ENCODE measurements at regions not wholly inside any gene's neighbourhood (a gene's known extent, or its start where the extent isn't known, plus 50 kb on each side); places are given as distances from the start of the nearest gene placed in this dataset.
"Not testable (repeated sequence)": the region's sequence is repeated elsewhere in the genome, so short reads cannot be mapped to it uniquely, and the experiment has no call there.

- H3K9me3 Mint-ChIP-seq: not testable (repeated sequence)
Observed at GRCh38 chr1:120241868-120242267, 65.5 kb upstream of the SEC22B start.

DNA sequence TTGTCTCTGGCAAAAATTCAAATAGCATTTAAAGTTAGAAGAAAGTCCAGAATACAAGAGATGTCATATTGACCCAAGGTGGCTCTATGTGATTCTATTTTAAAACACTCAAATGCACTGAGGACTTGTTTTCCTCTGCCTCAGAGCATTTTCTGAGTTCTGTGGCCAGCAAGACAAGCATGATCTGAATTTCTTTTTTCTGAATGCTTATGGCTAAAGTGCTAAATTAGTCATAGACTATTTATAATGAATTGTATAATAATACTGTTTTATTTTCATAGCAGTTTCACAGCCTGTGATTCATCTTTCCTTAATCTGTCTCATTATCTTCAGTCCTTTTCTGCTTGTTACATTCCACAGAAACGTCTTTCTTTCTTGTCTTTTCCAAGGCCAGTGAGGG is 63.9 kb upstream of the SEC22B start:
- H3K27me3 Mint-ChIP-seq (ENCODE audit: insufficient read depth); H3K27ac Mint-ChIP-seq; H3K36me3 Mint-ChIP-seq (ENCODE audit: low read depth); H3K9me3 Mint-ChIP-seq; H3K4me1 Mint-ChIP-seq (ENCODE audit: low read depth); H3K4me3 Mint-ChIP-seq: not testable (repeated sequence)
- peak; percentile 51 for DNase-seq

More at GRCh38 chr1:120241868-120242267, 65.5 kb upstream of the SEC22B start:
- H3K4me1 Mint-ChIP-seq (ENCODE audit: low read depth); DNase-seq; H3K36me3 Mint-ChIP-seq (ENCODE audit: low read depth); H3K4me3 Mint-ChIP-seq; H3K27ac Mint-ChIP-seq; H3K27me3 Mint-ChIP-seq (ENCODE audit: insufficient read depth): not testable (repeated sequence)

DNA sequence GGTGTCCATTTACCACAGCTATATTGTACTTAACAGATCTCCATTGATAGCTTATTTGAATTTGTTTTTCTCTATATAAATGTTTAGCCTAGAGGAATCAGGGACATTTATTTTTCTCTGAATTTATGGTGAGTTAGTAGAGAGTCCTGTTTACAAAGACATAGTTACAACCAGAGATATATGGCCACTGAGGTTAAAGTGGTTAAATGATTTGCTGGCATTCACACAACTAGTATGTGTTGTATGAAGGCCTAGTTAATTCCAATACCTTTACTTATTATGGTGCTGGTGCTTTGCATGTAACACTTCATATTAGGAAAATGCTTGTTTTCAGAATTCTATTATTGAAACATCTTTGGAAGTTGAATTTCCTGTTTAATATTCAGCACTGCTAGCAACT is 63.0 kb upstream of the SEC22B start:
- H3K4me1 Mint-ChIP-seq (ENCODE audit: low read depth); H3K4me3 Mint-ChIP-seq; H3K27ac Mint-ChIP-seq; DNase-seq; H3K9me3 Mint-ChIP-seq; H3K27me3 Mint-ChIP-seq (ENCODE audit: insufficient read depth); H3K36me3 Mint-ChIP-seq (ENCODE audit: low read depth): not testable (repeated sequence)

DNA sequence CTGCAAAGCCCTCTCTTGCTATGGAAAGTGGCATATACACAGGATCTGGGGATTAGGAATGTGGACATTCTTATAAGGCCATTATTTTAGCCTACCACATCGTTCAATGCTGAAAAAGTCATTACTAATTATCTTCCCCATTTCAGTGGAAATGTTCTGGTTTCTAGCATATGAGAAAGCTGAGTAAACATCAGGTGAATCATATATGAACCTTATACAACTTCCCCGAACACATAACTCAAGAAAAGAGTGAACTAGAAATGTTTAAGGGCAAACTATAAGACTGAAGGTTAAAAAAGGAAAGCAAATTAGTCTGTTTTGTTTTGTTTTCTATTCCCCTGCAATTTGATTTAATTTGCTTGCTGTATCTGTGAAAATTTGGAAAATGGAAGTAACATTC is 62.5 kb upstream of the SEC22B start:
- not testable (repeated sequence) for H3K27me3 Mint-ChIP-seq (ENCODE audit: insufficient read depth); H3K9me3 Mint-ChIP-seq; H3K4me1 Mint-ChIP-seq (ENCODE audit: low read depth); H3K36me3 Mint-ChIP-seq (ENCODE audit: low read depth); H3K4me3 Mint-ChIP-seq; H3K27ac Mint-ChIP-seq; DNase-seq

DNA sequence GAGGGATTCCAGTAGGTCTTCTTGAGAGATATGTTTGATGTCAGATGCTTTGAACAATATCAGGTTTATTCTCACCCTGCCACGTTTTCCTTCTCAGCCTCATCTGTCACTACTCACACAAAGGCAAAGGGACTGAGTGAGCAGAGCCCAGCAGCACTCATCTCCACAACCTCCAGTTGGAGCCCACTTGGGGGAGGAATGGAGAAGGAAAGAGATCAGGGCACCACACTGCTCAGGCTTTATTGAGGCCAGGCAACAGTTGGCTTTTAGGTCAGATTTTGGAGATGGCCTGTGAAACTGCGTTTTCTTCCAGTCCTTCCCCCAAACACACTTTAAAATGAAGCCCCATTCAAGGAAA is 57.3 kb upstream of the SEC22B start:
- not testable (repeated sequence) for H3K4me3 Mint-ChIP-seq; H3K36me3 Mint-ChIP-seq (ENCODE audit: low read depth); H3K4me1 Mint-ChIP-seq (ENCODE audit: low read depth); H3K9me3 Mint-ChIP-seq; H3K27ac Mint-ChIP-seq; H3K27me3 Mint-ChIP-seq (ENCODE audit: insufficient read depth); DNase-seq

DNA sequence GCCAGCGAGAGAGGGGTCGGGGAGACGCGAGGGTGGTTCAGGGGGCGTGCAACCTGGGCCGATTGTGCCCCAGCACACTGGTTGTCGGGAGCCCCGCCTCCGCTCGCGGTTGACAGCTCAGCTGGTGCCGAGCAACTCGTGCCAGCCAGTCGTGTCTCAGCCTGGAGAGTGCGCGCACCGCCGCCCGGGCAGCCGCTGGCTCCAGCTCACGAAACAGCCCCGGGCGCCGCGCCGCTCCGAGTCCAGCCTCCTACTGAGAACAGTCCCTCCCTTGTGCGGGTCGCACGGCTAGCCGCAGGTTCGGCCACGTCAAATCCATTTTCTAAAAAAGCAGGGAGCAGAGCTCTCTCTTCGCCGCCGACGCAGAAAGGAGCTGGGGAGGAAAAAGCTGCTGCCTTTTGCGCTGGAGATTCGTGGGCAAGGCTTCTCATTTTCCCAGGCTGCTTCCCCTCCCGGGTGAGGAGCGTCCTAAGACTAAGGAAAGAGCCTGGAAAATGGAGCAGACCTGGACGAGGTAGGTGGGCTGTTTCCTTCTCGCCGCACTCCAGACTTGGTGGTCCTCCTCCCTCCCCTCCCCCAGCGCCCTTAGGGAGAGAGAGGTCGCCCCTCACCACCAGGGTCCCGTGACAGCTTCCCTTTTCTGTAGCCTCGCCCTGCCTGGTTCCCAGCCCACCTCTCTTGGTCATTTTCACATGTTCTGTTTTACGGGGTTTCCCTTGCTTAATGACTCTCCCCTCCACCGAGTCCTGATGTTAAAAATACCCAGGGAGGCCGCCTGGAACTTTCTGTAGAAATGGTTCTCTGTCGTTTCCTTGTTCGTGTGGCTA is 56.7 kb upstream of the SEC22B start:
- not testable (repeated sequence) for H3K4me3 Mint-ChIP-seq; H3K27ac Mint-ChIP-seq; DNase-seq; H3K9me3 Mint-ChIP-seq; H3K36me3 Mint-ChIP-seq (ENCODE audit: low read depth); H3K4me1 Mint-ChIP-seq (ENCODE audit: low read depth); H3K27me3 Mint-ChIP-seq (ENCODE audit: insufficient read depth)

- not testable (repeated sequence) for H3K36me3 Mint-ChIP-seq (ENCODE audit: low read depth); H3K4me1 Mint-ChIP-seq (ENCODE audit: low read depth); H3K27me3 Mint-ChIP-seq (ENCODE audit: insufficient read depth); H3K27ac Mint-ChIP-seq; H3K4me3 Mint-ChIP-seq; H3K9me3 Mint-ChIP-seq; DNase-seq
Observed at GRCh38 chr1:120229835-120230234, 53.5 kb upstream of the SEC22B start.

All from HFFc6 (cell line).